ENCODE measurements at regions not wholly inside any gene's neighbourhood (a gene's known extent, or its start where the extent isn't known, plus 50 kb on each side); places are given as distances from the start of the nearest gene placed in this dataset.

- no peak overlapping the region for H3K27ac ChIP-seq
- 32 to 58% (median 48%) methylated on average over 10 to 11 of the region's 11 CpGs for WGBS, 5 donors
- H3K27me3 ChIP-seq = peaks cover 0 to 63% (median 0%) of the 10 kb centered on the region in 3 donors
- DNase-seq = no peak
- intact Hi-C loops (cut with DNase I; ENCODE audit: low total_unique reads) = no loop called here
- no peaks in the 10 kb centered on the region for H3K36me3 ChIP-seq
- H3K4me1 ChIP-seq = no peaks in the 10 kb centered on the region
- TF ChIP-seq EP300 (IDR thresholded peaks at IDR 0.05) (no peak), POLR2AphosphoS5 (IDR thresholded peaks at IDR 0.05) (no peak), POLR2A (IDR thresholded peaks at IDR 0.05) (no peak)
- TF ChIP-seq, protein P1, sequence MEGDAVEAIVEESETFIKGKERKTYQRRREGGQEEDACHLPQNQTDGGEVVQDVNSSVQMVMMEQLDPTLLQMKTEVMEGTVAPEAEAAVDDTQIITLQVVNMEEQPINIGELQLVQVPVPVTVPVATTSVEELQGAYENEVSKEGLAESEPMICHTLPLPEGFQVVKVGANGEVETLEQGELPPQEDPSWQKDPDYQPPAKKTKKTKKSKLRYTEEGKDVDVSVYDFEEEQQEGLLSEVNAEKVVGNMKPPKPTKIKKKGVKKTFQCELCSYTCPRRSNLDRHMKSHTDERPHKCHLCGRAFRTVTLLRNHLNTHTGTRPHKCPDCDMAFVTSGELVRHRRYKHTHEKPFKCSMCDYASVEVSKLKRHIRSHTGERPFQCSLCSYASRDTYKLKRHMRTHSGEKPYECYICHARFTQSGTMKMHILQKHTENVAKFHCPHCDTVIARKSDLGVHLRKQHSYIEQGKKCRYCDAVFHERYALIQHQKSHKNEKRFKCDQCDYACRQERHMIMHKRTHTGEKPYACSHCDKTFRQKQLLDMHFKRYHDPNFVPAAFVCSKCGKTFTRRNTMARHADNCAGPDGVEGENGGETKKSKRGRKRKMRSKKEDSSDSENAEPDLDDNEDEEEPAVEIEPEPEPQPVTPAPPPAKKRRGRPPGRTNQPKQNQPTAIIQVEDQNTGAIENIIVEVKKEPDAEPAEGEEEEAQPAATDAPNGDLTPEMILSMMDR (IDR thresholded peaks at IDR 0.05) = no peak
- H3K9me3 ChIP-seq = peaks cover 0 to 3% (median 1%) of the 10 kb centered on the region in 4 donors
- H3K4me3 ChIP-seq = no peak overlapping the region
Observed at GRCh38 chr15:77786181-77786890, 153.6 kb upstream of the LINGO1 start.

DNA sequence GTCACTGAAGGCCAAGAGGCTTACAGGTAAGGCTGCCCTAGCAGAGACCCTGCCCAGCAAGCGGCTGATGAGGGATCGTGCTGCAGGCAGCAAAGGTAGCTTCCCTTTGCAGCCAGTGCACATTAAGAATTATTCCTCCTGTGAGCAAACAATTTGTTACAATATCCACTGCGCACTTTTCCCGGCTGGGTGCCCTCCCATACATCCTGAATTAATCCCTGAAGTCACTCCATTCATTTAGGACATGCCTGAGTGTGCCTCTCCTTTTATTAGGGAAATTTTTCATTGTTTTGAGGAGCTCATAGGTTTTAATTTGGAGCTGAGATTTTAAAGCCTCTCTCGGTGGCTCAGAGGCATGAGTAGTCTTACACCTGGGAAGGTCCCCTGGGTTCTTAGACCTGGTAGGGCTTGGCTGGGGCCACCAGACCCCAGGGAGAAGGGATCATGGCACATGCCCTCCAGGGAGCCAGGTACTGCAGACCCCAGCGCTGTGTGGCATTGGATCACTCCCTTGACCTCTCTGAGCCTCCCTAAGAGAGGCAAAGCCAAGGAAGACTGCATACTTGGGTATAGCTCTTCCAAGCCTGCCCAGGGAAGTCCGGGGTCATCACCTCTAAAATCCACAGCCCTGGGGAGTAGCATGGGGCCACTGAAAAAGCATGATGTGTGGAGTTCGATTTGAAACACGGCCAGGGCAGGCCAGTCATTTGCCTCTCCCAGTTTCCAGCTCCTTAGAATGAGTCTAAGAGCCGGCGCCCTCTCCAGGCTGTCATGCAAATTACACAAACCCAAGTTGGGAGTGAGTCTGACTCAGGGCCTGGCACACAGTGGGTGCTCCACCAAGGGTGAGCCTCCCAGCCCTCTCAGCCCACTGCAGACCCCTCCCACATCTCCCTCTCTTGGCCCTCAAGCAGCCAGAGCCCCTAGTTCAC is 151.9 kb upstream of the LINGO1 start:
- Histone ChIP-seq H3K27ac (no peak overlapping the region), H3K4me1 (no peaks in the 10 kb centered on the region), H3K27me3 (peaks cover 0 to 51% (median 0%) of the 10 kb centered on the region in 3 donors), H3K36me3 (no peaks in the 10 kb centered on the region), H3K4me3 (no peak overlapping the region), H3K9me3 (peaks cover 0 to 17% (median 16%) of the 10 kb centered on the region in 4 donors)
- whole genome bisulfite sequencing, 5 donors = 47 to 57% (median 53%) methylated on average over 11 of the region's 11 CpGs
- no peak for TF ChIP-seq EP300 (IDR thresholded peaks at IDR 0.05)
- no peak for DNase-seq
- intact Hi-C loops (cut with DNase I; ENCODE audit: low total_unique reads) = no loop called here

GRCh38 chr15:77783636-77784035 is 150.9 kb upstream of the LINGO1 start:
- Histone ChIP-seq H3K27me3 (peaks cover 0 to 51% (median 0%) of the 10 kb centered on the region in 3 donors), H3K4me1 (no peaks in the 10 kb centered on the region), H3K27ac (no peak overlapping the region), H3K36me3 (no peaks in the 10 kb centered on the region), H3K4me3 (no peak overlapping the region), H3K9me3 (peaks cover 0 to 17% (median 16%) of the 10 kb centered on the region in 4 donors)
- intact Hi-C loops (cut with DNase I; ENCODE audit: low total_unique reads) = no loop called here
- DNase-seq = no peak
- no peak for TF ChIP-seq POLR2AphosphoS5 (IDR thresholded peaks at IDR 0.05)
- no peak for TF ChIP-seq POLR2A (IDR thresholded peaks at IDR 0.05)
- TF ChIP-seq, protein P1 (IDR thresholded peaks at IDR 0.05) = no peak
- no peak for TF ChIP-seq EP300 (IDR thresholded peaks at IDR 0.05)
- 48 to 60% (median 57%) methylated on average over 10 of the region's 10 CpGs for WGBS, 5 donors

DNA sequence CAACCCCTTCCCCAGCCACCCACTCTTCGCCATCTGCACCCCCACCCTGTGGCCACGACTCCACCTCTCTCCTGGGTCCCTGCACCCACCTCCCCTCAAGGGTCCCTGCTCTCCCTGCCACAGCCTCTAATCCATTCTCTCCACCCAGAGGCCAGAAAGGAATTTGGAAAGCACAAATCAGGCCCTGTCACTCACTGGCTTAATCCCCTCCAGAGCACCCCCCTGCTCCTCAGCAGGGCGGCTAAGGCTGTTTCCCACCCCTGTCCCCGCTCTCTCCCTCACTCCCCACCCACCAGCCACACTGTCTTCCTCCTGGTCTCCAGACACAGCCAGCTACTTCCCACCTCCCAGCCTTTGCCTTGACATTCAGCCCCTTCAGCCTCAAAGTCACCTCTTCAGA is 150.0 kb upstream of the LINGO1 start:
- 78 to 86% (median 81%) methylated on average over 4 of the region's 4 CpGs for WGBS, 5 donors
- Histone ChIP-seq H3K27ac (no peak overlapping the region), H3K9me3 (peaks cover 0 to 22% (median 16%) of the 10 kb centered on the region in 4 donors), H3K36me3 (no peaks in the 10 kb centered on the region), H3K4me3 (no peak overlapping the region), H3K4me1 (no peaks in the 10 kb centered on the region), H3K27me3 (peaks cover 0 to 45% (median 0%) of the 10 kb centered on the region in 3 donors)
- TF ChIP-seq POLR2A (IDR thresholded peaks at IDR 0.05) (no peak), POLR2AphosphoS5 (IDR thresholded peaks at IDR 0.05) (no peak), EP300 (IDR thresholded peaks at IDR 0.05) (no peak)
- TF ChIP-seq, protein P1 (IDR thresholded peaks at IDR 0.05) = no peak
- DNase-seq = no peak
- intact Hi-C loops (cut with DNase I; ENCODE audit: low total_unique reads) = no loop called here
